ENCODE measurements at regions not wholly inside any gene's neighbourhood (a gene's known extent, or its start where the extent isn't known, plus 50 kb on each side); places are given as distances from the start of the nearest gene placed in this dataset.

DNA sequence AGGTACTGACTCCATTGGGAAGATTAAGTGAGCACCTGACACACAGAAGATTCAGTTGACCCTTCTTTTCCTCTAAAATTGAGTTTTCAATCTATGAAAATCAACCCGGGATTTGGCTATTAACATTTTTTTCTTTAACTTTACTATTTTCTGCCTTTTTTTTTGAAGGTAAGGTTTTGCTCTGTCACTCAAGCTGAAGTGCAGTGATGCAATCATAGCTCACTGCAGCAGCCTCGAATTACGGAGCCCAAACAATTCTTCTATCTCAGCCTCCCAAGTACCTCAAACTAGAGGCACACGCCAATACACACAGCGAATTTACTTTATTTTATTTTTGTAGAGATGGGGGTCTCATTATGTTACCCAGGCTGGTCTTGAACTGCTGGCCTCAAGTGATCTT lies 1029.5 kb downstream of the MCTP2 start:
- Histone ChIP-seq H3K4me3 (no peak overlapping the region), H3K36me3 (no peaks in the 10 kb centered on the region), H3K27ac (no peak overlapping the region), H3K4me1 (replicated peaks) (no peaks in the 10 kb centered on the region), H3K27me3 (replicated peaks; ENCODE audit: insufficient read depth) (no peaks in the 10 kb centered on the region), H3K9me3 (no peaks in the 10 kb centered on the region)
- WGBS: 94% methylated on average over 5 of the region's 5 CpGs
- intact Hi-C loops (cut with DNase I): loop anchor here (5.0 to 10.0 kb wide), 3 partner anchors 904 to 1081 kb away; no protein-coding TSS in a partner anchor
- TF ChIP-seq POLR2A (IDR thresholded peaks at IDR 0.05) (no peak), POLR2AphosphoS5 (IDR thresholded peaks at IDR 0.05) (no peak)
- TF ChIP-seq, protein P1, sequence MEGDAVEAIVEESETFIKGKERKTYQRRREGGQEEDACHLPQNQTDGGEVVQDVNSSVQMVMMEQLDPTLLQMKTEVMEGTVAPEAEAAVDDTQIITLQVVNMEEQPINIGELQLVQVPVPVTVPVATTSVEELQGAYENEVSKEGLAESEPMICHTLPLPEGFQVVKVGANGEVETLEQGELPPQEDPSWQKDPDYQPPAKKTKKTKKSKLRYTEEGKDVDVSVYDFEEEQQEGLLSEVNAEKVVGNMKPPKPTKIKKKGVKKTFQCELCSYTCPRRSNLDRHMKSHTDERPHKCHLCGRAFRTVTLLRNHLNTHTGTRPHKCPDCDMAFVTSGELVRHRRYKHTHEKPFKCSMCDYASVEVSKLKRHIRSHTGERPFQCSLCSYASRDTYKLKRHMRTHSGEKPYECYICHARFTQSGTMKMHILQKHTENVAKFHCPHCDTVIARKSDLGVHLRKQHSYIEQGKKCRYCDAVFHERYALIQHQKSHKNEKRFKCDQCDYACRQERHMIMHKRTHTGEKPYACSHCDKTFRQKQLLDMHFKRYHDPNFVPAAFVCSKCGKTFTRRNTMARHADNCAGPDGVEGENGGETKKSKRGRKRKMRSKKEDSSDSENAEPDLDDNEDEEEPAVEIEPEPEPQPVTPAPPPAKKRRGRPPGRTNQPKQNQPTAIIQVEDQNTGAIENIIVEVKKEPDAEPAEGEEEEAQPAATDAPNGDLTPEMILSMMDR (IDR thresholded peaks at IDR 0.05): no peak
- DNase-seq (ENCODE audit: low spot score): no peak

DNA sequence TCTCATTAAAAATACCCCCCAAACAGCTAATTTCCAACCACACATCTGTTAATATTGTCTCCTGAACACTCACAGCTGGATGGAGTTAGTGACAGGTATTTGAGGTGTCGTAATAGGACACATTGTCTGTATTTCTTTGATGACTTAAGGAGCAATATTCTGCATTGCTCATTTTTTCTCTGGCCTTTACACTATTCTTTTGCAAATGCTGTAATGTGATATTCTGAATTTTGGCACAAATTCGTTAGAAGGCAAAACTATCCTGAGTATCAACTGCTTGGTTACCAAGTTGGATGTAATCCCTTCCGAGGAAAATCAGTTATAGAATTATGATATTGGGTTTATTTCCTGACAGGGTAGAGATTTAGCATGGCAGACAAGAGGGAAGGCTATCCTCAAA lies 1030.2 kb downstream of the MCTP2 start:
- H3K9me3 ChIP-seq: no peaks in the 10 kb centered on the region

DNA sequence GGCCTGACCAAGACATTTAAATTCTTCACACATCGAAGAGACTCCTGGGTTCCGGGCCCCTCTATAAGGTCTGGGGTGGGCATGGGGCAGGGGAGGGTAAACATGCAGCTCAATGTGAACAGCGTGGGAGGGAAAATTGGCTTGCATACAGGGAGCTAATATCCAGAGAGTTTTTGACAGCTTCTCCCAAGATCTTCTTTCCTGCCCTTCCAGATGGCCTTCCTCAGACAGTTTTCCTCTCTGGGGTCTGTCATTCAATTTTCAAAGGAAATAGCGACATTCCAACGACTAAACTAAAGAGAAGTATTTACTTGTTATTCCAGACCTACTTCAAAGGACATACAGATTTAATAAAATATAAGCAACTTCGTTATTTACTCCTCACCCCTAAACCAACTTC lies 1030.6 kb downstream of the MCTP2 start:
- no peaks in the 10 kb centered on the region for H3K36me3 ChIP-seq
- no peaks in the 10 kb centered on the region for H3K9me3 ChIP-seq
- intact Hi-C loops (cut with DNase I): loop anchor here (5.0 to 10.0 kb wide), 3 partner anchors 903 to 1080 kb away; no protein-coding TSS in a partner anchor
- no peak for TF ChIP-seq POLR2AphosphoS5 (IDR thresholded peaks at IDR 0.05)
- no peak overlapping the region for H3K27ac ChIP-seq
- no peaks in the 10 kb centered on the region for H3K4me1 ChIP-seq (replicated peaks)
- H3K4me3 ChIP-seq: no peak overlapping the region
- no peaks in the 10 kb centered on the region for H3K27me3 ChIP-seq (replicated peaks; ENCODE audit: insufficient read depth)
- WGBS: 82% methylated on average over 6 of the region's 6 CpGs
- DNase-seq (ENCODE audit: low spot score): no peak

More for the DNA sequence above, 1030.2 kb downstream of the MCTP2 start:
- WGBS: 71% methylated on average over 3 of the region's 3 CpGs
- no peaks in the 10 kb centered on the region for H3K4me1 ChIP-seq (replicated peaks)
- no peak for DNase-seq (ENCODE audit: low spot score)
- no peaks in the 10 kb centered on the region for H3K27me3 ChIP-seq (replicated peaks; ENCODE audit: insufficient read depth)
- H3K4me3 ChIP-seq: no peak overlapping the region
- intact Hi-C loops (cut with DNase I): loop anchor here (5.0 to 10.0 kb wide), 3 partner anchors 903 to 1081 kb away; no protein-coding TSS in a partner anchor
- H3K27ac ChIP-seq: no peak overlapping the region
- TF ChIP-seq, protein P1 (IDR thresholded peaks at IDR 0.05): no peak
- TF ChIP-seq POLR2A (IDR thresholded peaks at IDR 0.05): no peak
- TF ChIP-seq POLR2AphosphoS5 (IDR thresholded peaks at IDR 0.05): no peak
- no peaks in the 10 kb centered on the region for H3K36me3 ChIP-seq

- H3K4me3 ChIP-seq: no peak overlapping the region
- no peak overlapping the region for H3K27ac ChIP-seq
- H3K36me3 ChIP-seq: no peaks in the 10 kb centered on the region
- TF ChIP-seq, protein P1 (IDR thresholded peaks at IDR 0.05): no peak
- TF ChIP-seq POLR2AphosphoS5 (IDR thresholded peaks at IDR 0.05): no peak
- TF ChIP-seq POLR2A (IDR thresholded peaks at IDR 0.05): no peak
- intact Hi-C loops (cut with DNase I): loop anchor here (5.0 to 10.0 kb wide), 3 partner anchors 902 to 1079 kb away; no protein-coding TSS in a partner anchor
- H3K4me1 ChIP-seq (replicated peaks): no peaks in the 10 kb centered on the region
- H3K27me3 ChIP-seq (replicated peaks; ENCODE audit: insufficient read depth): no peaks in the 10 kb centered on the region
- no peak for DNase-seq (ENCODE audit: low spot score)
- no peaks in the 10 kb centered on the region for H3K9me3 ChIP-seq
- 39% methylated on average over 6 of the region's 6 CpGs for WGBS
Measured at GRCh38 chr15:95262866-95263564, 1031.7 kb downstream of the MCTP2 start.

GRCh38 chr15:95263751-95264150 lies 1032.4 kb downstream of the MCTP2 start:
- Histone ChIP-seq H3K9me3 (no peaks in the 10 kb centered on the region), H3K4me3 (no peak overlapping the region), H3K36me3 (no peaks in the 10 kb centered on the region), H3K27ac (no peak overlapping the region), H3K27me3 (replicated peaks; ENCODE audit: insufficient read depth) (no peaks in the 10 kb centered on the region), H3K4me1 (replicated peaks) (no peaks in the 10 kb centered on the region)
- DNase-seq (ENCODE audit: low spot score): no peak
- TF ChIP-seq, protein P1 (IDR thresholded peaks at IDR 0.05): no peak
- TF ChIP-seq POLR2AphosphoS5 (IDR thresholded peaks at IDR 0.05): no peak
- TF ChIP-seq POLR2A (IDR thresholded peaks at IDR 0.05): no peak
- WGBS: 95% methylated on average over 1 of the region's 1 CpG
- intact Hi-C loops (cut with DNase I): loop anchor here (5.0 to 10.0 kb wide), 3 partner anchors 901 to 1079 kb away; no protein-coding TSS in a partner anchor
